HG03571 (cell line): ENCODE measurements at regions not wholly inside any gene's neighbourhood (a gene's known extent, or its start where the extent isn't known, plus 50 kb on each side); places are given as distances from the start of the nearest gene placed in this dataset.

ENCODE experiments used
- ATAC-seq: cut with Tn5 transposase; IDR thresholded peaks from one replicate; pipeline ENCODE4 v1.9.1; 2021; ENCODE audit not compliant: unreplicated experiment

- no peak for ATAC-seq
Observed at GRCh38 chr4:106463622-106464021, 95.0 kb upstream of the GIMD1 start.

GRCh38 chr4:106454581-106454980 lies 86.0 kb upstream of the GIMD1 start:
- ATAC-seq, result no peak

- ATAC-seq, result no peak
Observed at GRCh38 chr4:106454021-106454420, 85.4 kb upstream of the GIMD1 start.

- no peak for ATAC-seq
Observed at GRCh38 chr4:106451091-106451490, 82.5 kb upstream of the GIMD1 start.

- no peak for ATAC-seq
Observed at GRCh38 chr4:106450249-106450648, 81.7 kb upstream of the GIMD1 start.

GRCh38 chr4:106444557-106444956 lies 76.0 kb upstream of the GIMD1 start:
- ATAC-seq, result no peak

GRCh38 chr4:106430797-106431196 lies 62.2 kb upstream of the GIMD1 start:
- no peak for ATAC-seq

GRCh38 chr4:106429885-106430284 lies 61.3 kb upstream of the GIMD1 start:
- ATAC-seq, result no peak

GRCh38 chr4:106426069-106426468 lies 57.5 kb upstream of the GIMD1 start:
- no peak for ATAC-seq

- ATAC-seq, result no peak
Observed at GRCh38 chr4:106425576-106425975, 57.0 kb upstream of the GIMD1 start.

GRCh38 chr4:106424426-106424825 lies 55.8 kb upstream of the GIMD1 start:
- no peak for ATAC-seq

GRCh38 chr4:106423791-106424190 lies 55.2 kb upstream of the GIMD1 start:
- no peak for ATAC-seq

- ATAC-seq, result no peak
Observed at GRCh38 chr4:106422766-106423165, 54.2 kb upstream of the GIMD1 start.

- no peak for ATAC-seq
Observed at GRCh38 chr4:106421441-106422296, 53.1 kb upstream of the GIMD1 start.

GRCh38 chr4:106418444-106418843 lies 49.9 kb upstream of the GIMD1 start:
- no peak for ATAC-seq
